Glutamatergic neuron (in vitro differentiated cells): ENCODE measurements at regions not wholly inside any gene's neighbourhood (a gene's known extent, or its start where the extent isn't known, plus 50 kb on each side); places are given as distances from the start of the nearest gene placed in this dataset.
"Not testable (repeated sequence)": the region's sequence is repeated elsewhere in the genome, so short reads cannot be mapped to it uniquely, and the experiment has no call there.

Experiments used
- DNase-seq: peaks from one replicate; pipeline ENCODE4 v3.0.0; 2022
- H3K27ac Mint-ChIP-seq: one replicate; pipeline ENCODE4 v1.8.0; 2020; ENCODE audit warnings: mild to moderate bottlenecking, mixed read lengths, inconsistent platforms; ENCODE audit not compliant: unreplicated experiment
- H3K27me3 Mint-ChIP-seq: one replicate; pipeline ENCODE4 v1.8.0; 2020; ENCODE audit warnings: mild to moderate bottlenecking, moderate library complexity, mixed read lengths, inconsistent platforms; ENCODE audit not compliant: unreplicated experiment
- H3K36me3 Mint-ChIP-seq: one replicate; pipeline ENCODE4 v1.8.0; 2020; ENCODE audit warnings: mild to moderate bottlenecking, mixed read lengths, inconsistent platforms; ENCODE audit not compliant: unreplicated experiment
- H3K4me1 Mint-ChIP-seq: one replicate; pipeline ENCODE4 v1.8.0; 2020; ENCODE audit warnings: mild to moderate bottlenecking, low read depth, mixed read lengths, inconsistent platforms; ENCODE audit not compliant: unreplicated experiment
- H3K4me3 Mint-ChIP-seq: one replicate; pipeline ENCODE4 v1.8.0; 2020; ENCODE audit warnings: mild to moderate bottlenecking, mixed read lengths, inconsistent platforms; ENCODE audit not compliant: unreplicated experiment
- H3K9me3 Mint-ChIP-seq: one replicate; pipeline ENCODE4 v1.8.0; 2020; ENCODE audit warnings: mild to moderate bottlenecking, moderate library complexity, mixed read lengths, inconsistent platforms; ENCODE audit not compliant: unreplicated experiment
- TF ChIP-seq, protein P1 (sequence below): fragments of 200-600 bp; sonication (generic); IDR thresholded peaks from one replicate; pipeline ENCODE4 v1.5.0; 2021; ENCODE audit not compliant: partially characterized antibody, unreplicated experiment

GRCh38 chr20:48126227-48126740 lies 341.0 kb upstream of the SULF2 start:
- DNase-seq: no peak
- Mint-ChIP-seq H3K36me3 (peaks cover 9% of the 10 kb centered on the region), H3K4me1 (peaks cover 8% of the 10 kb centered on the region), H3K27ac (no peak overlapping the region), H3K27me3 (peaks cover 3% of the 10 kb centered on the region), H3K9me3 (peaks cover 5% of the 10 kb centered on the region), H3K4me3 (no peak overlapping the region)
- TF ChIP-seq, protein P1, sequence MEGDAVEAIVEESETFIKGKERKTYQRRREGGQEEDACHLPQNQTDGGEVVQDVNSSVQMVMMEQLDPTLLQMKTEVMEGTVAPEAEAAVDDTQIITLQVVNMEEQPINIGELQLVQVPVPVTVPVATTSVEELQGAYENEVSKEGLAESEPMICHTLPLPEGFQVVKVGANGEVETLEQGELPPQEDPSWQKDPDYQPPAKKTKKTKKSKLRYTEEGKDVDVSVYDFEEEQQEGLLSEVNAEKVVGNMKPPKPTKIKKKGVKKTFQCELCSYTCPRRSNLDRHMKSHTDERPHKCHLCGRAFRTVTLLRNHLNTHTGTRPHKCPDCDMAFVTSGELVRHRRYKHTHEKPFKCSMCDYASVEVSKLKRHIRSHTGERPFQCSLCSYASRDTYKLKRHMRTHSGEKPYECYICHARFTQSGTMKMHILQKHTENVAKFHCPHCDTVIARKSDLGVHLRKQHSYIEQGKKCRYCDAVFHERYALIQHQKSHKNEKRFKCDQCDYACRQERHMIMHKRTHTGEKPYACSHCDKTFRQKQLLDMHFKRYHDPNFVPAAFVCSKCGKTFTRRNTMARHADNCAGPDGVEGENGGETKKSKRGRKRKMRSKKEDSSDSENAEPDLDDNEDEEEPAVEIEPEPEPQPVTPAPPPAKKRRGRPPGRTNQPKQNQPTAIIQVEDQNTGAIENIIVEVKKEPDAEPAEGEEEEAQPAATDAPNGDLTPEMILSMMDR: no peak

- Mint-ChIP-seq H3K36me3 (peaks cover 17% of the 10 kb centered on the region), H3K4me1 (peaks cover 8% of the 10 kb centered on the region), H3K27ac (no peak overlapping the region), H3K9me3 (peaks cover 6% of the 10 kb centered on the region), H3K4me3 (no peak overlapping the region), H3K27me3 (peaks cover 3% of the 10 kb centered on the region)
- no peak for DNase-seq
- TF ChIP-seq, protein P1: no peak
These were observed 339.7 kb upstream of the SULF2 start for GRCh38 chr20:48124960-48125359.

DNA sequence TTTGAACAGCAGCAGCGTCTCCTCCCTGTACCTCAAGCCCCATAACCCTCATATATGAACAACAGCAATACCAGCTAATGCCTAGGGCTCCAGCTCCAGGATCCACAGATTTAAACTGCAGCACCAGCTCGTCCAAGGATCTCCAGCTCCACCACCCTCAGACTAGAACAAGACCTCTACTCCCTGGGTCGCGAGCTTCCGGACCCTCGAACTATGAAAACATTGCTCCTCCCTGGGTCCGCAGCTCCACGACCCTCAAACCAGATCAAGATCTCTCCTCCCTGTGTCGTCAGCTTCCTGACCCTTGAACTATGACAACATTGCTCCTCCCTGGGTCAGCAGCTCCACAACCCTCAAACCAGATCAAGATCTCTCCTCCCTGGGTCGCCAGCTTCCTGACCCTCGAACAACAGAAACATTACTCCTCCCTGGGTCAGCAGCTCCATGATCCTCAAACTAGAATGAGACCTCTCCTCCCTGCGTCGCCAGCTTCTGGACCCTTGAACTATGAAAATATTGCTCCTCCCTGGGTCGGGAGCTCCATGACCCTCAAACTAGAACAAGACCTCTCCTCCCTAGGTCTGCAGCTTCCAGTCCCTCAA lies 339.0 kb upstream of the SULF2 start:
- Mint-ChIP-seq H3K27ac (no peak overlapping the region), H3K9me3 (peaks cover 6% of the 10 kb centered on the region), H3K4me3 (no peak overlapping the region), H3K4me1 (peaks cover 8% of the 10 kb centered on the region), H3K36me3 (peaks cover 17% of the 10 kb centered on the region), H3K27me3 (peaks cover 3% of the 10 kb centered on the region)
- TF ChIP-seq, protein P1: no peak
- no peak for DNase-seq

GRCh38 chr20:48120120-48120519 lies 334.8 kb upstream of the SULF2 start:
- Mint-ChIP-seq H3K4me3 (no peak overlapping the region), H3K9me3 (peaks cover 4% of the 10 kb centered on the region), H3K27ac (no peak overlapping the region), H3K36me3 (peaks cover 17% of the 10 kb centered on the region), H3K27me3 (peaks cover 6% of the 10 kb centered on the region), H3K4me1 (no peaks in the 10 kb centered on the region)
- TF ChIP-seq, protein P1: no peak
- DNase-seq: no peak

DNA sequence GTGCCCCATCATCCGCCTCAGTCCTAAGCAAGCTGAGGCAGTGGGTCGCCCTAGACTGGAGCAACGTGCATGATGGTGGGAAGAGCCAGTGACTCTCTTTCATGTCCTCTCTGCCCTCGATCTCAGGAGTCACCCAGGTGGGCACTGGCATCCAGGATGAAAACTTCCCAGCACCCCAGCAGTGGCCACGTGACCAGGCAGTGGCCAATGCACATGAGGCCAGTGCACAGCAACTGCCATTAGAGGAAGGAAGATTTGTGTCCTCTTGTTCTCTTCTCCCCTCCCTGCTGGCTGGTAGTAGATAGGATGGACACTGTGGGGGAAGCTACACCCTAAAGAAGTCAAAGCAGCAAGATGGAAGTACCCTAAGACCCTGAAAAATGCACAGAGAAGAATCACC lies 334.1 kb upstream of the SULF2 start:
- not testable (repeated sequence) for H3K4me1 Mint-ChIP-seq, H3K9me3 Mint-ChIP-seq, DNase-seq, H3K27me3 Mint-ChIP-seq, H3K4me3 Mint-ChIP-seq, H3K27ac Mint-ChIP-seq
- peaks cover 17% of the 10 kb centered on the region for H3K36me3 Mint-ChIP-seq
